Testis (tissue), 2 donors: ENCODE measurements at regions not wholly inside any gene's neighbourhood (a gene's known extent, or its start where the extent isn't known, plus 50 kb on each side); places are given as distances from the start of the nearest gene placed in this dataset.
"Not testable (repeated sequence)": the region's sequence is repeated elsewhere in the genome, so short reads cannot be mapped to it uniquely, and the experiment has no call there.

Experiments
- CTCF ChIP-seq, 3 experiments: fragments of 450-650 bp in 2 of 3; fragments of 200-600 bp in 1 of 3; sonication (generic) in 1 of 3; IDR thresholded peaks; one replicate each; pipeline ENCODE4 v1.5.1; 2016 to 2019; ENCODE audit warnings: antibody characterized with exemption in 3 of 3, mild to moderate bottlenecking in 2 of 3, moderate library complexity in 1 of 3
- POLR2A ChIP-seq: fragments of 450-650 bp; IDR thresholded peaks from one replicate; pipeline ENCODE4 v1.6.1; 2017; ENCODE audit warnings: antibody characterized with exemption, mild to moderate bottlenecking, moderate library complexity

- TF ChIP-seq CTCF (IDR thresholded peaks at IDR 0.05); POLR2A: not testable (repeated sequence)
Measured at GRCh38 chr4:148533851-148534250, 91.6 kb upstream of the NR3C2 start.
